HG03565 (cell line): ENCODE measurements at regions not wholly inside any gene's neighbourhood (a gene's known extent, or its start where the extent isn't known, plus 50 kb on each side); places are given as distances from the start of the nearest gene placed in this dataset.

ENCODE experiments used
- ATAC-seq: cut with Tn5 transposase; IDR thresholded peaks from one replicate; pipeline ENCODE4 v1.9.1; 2021; ENCODE audit warnings: mild to moderate bottlenecking, moderate library complexity; ENCODE audit not compliant: unreplicated experiment

- no peak for ATAC-seq
These were observed 578.7 kb downstream of the BCOR start for GRCh38 chrX:39519030-39519488.

DNA sequence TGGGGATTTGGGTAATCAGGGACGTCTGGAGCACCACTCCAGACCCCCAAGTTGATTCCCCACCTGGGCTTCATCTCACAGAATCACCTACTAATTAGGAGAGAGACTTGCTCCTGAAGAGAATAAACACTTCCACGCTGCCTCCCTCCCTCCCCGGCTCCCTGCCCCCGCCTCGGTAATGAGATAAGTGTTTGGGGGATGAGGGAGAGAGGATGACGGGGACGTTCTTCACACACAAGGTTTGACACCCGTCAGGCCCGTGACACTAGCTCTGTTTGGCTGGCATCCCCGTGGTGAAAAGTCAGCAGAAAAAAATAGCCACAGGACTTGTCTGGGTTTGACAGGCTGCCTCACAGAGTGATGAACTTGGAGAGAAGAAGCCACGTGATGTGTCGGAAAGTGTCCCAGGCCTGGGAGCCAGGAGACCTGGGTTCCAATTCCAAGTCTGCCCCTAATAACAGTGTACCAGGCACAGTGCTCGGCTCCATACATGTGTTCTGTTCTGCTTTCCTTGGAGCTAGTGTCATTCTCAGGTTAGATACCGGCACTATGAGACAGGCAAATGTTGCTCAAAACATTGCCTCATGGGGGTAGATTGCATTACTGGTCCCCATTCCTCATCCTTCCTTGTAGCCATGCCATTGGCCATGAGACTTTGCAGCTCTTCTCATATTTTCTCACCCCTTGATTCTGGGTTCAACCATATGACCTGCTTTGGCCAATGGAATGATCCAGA is 578.0 kb downstream of the BCOR start:
- no peak for ATAC-seq

DNA sequence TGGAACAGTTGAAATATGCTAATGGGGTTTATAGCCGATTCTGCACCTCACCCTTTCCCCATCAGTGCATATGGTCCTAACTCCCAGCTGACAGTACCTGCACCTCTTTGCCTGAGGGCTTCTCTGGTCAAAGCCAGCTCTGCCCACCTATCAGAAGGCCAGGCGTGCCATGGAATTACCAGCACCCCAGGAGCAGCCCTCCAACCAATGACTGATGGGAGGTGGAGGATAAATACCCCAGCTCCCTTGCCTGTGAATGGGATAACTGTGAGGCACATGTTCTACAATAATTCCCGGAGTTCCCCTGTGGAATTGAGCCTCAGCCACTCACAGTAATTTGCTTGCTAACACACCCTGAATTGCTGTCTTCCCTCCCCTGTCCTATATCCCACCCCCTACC is 572.0 kb downstream of the BCOR start:
- no peak for ATAC-seq

- ATAC-seq = no peak
These were observed 570.7 kb downstream of the BCOR start for GRCh38 chrX:39527025-39527424.

GRCh38 chrX:39528161-39528916 is 569.4 kb downstream of the BCOR start:
- ATAC-seq = no peak

DNA sequence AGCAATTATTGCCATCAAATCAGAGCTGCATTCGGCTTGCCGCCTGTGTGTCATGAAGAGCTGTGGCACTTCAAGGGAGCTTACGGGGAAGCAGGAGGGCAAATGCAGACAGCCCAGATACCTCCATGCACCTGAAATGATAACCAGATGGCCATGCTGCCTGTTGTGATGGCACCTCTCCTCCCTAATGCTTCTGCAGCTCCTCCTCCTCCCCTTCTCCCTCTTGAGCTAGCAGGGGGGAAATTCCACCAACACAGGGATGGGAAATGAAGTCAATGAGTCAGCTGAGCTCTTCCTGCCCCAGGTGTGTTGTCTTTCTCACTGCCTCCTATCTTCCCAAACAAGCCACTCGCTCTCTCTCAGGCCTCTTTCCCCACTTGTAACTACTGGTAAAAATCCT is 565.0 kb downstream of the BCOR start:
- ATAC-seq = no peak

DNA sequence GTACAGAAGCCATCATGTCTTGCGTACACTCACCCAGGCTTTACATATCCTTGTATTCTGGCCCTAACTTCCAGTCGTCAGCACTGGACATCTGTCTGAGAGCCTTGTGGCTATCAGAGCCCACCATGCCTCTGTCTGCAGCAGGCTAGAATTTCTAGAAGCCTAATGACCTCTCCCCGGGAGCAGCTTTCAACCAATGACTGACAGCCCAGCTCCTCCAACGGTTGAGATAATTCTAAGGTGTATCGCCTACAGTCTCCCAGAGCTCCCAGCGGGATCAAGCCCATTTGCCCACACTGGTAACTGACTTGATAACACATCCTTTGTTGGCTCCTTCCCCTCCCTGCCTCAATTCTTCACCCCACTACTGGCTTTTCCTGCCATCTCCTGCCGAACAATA is 562.8 kb downstream of the BCOR start:
- no peak for ATAC-seq

DNA sequence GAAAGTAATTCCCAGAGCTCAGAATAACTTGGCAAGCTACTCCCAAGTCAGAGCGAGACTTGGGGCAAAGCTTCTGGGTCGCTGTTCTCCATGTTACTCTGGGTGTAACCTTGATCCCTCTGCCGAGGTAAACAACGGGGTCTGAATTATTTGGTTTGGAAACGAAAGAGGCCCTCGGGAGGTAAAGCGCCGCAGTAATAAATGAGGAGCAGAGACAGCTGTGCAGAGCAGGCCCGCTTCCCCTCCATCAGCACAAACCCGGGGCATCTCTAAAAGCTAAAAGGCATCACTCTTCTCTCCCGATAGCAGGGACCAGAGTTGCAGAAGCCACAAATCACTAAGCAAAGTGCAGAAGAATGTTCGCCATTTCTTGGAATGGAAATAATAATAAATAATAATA is 561.5 kb downstream of the BCOR start:
- ATAC-seq = no peak

GRCh38 chrX:39541881-39542280 is 555.9 kb downstream of the BCOR start:
- ATAC-seq = no peak

GRCh38 chrX:39542316-39542715 is 555.4 kb downstream of the BCOR start:
- no peak for ATAC-seq

GRCh38 chrX:39550795-39551361 is 546.9 kb downstream of the BCOR start:
- no peak for ATAC-seq

- no peak for ATAC-seq
These were observed 546.0 kb downstream of the BCOR start for GRCh38 chrX:39551762-39552161.

- no peak for ATAC-seq
These were observed 542.3 kb downstream of the BCOR start for GRCh38 chrX:39555431-39555830.

DNA sequence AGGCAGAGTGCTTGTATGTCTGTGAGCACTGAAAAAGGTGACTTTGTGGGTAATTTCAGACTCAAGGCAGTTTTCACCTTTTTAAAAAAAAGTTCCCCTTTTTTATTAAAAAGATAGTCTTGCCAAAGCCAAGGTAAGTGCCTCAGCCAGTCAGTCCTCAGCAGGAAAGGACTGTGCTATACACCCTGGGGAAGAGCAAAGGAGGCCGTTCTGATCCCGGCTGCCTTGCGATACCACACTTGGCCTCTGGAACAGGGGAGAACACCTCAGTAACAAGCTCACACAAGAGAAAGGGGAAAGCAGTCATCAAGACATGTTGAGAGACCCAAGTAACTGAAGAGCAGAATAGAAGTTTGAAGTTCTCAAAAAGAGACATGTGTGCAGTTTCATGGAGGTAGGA is 541.7 kb downstream of the BCOR start:
- no peak for ATAC-seq

DNA sequence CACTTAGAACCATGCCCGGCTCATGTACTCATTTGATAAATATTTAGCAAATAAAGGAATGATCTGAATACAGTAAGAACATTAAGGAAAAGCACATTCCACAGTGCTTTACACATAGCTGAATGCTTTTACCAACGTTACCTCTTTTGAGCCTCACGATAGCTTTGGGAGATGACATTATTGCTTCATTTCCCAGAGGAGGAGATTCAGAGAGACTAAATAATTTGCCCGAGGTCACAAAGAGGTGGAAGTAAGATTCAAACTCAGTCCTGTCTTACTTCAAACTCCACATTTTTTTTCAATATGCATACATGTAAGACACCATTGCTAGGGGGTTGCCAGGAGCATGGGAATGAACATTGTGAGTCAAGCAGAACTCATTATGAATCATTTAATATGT is 538.5 kb downstream of the BCOR start:
- no peak for ATAC-seq

GRCh38 chrX:39560271-39560670 is 537.5 kb downstream of the BCOR start:
- no peak for ATAC-seq

- ATAC-seq = no peak
These were observed 534.6 kb downstream of the BCOR start for GRCh38 chrX:39563178-39563577.

- ATAC-seq = no peak
These were observed 533.0 kb downstream of the BCOR start for GRCh38 chrX:39564751-39565150.

DNA sequence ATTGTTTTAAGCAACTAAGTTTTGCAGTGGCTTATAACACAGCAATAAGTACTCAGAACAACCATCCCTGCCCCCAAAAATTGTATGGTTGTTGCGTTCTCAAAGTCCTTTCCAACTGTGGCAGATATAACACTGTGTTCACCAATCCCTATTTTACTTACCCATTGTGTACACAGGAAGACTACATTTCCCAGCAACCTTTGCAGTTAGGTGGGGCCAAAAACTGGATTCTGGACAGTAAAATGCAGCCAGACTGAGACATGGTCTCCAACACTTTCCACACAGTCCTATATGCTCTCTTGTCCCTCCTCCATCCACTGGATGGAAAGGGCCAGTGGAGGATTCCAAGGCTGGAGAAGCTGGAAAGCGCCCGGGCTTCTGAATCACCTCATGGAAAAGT is 523.6 kb downstream of the BCOR start:
- ATAC-seq = no peak

GRCh38 chrX:39576041-39576872 is 521.5 kb downstream of the BCOR start:
- ATAC-seq = no peak
